ENCODE measurements at regions not wholly inside any gene's neighbourhood (a gene's known extent, or its start where the extent isn't known, plus 50 kb on each side); places are given as distances from the start of the nearest gene placed in this dataset.

DNA sequence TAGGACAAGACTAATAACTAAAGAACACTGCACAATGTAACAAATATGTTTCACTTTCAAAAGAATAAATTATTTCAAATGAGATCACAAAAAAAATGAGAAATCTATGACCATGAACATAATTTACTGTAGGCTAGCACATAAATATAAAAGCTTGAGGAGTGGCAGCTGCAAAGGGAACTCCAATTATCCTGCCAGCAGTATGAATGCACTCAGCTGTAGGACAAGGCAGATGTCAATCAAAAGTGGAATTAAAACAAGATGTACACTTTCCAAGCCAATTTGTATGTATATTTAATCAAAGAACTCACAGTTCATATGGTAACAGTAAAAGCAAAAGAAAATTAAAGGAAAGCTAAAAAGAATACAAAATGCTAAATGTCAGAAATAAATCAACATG lies 76.6 kb upstream of the NCKAP5 start:
- no peaks in the 10 kb centered on the region for H3K79me1 ChIP-seq (ENCODE audit: low read depth, low read length)
- POLR2A ChIA-PET (ENCODE audit: partially characterized antibody): no interaction called here
- H2BK5ac ChIP-seq (ENCODE audit: low read depth, low read length): no peak overlapping the region
- H3K14ac ChIP-seq (ENCODE audit: insufficient read length): no peak overlapping the region
- no peak overlapping the region for H3K23ac ChIP-seq (ENCODE audit: insufficient read length)
- no peak overlapping the region for H3K18ac ChIP-seq (ENCODE audit: extremely low read depth, low read length)
- no peaks in the 10 kb centered on the region; the same call in 1 of the 2 replicates for H3K23me2 ChIP-seq (ENCODE audit: low read depth, low read length)
- CTCF ChIA-PET (ENCODE audit: partially characterized antibody): interaction anchor here (1.3 kb wide), 1 partner anchor 38 kb away, joined by 3 read pairs; no protein-coding TSS in a partner anchor
- no peak overlapping the region for H2BK120ac ChIP-seq (replicated peaks; ENCODE audit: low read depth, low read length)
- no peaks in the 10 kb centered on the region for H3K36me3 ChIP-seq (ENCODE audit: control insufficient read depth in 2 of 4, insufficient read depth in 4 of 4, low read length in 3 of 4)
- H4K91ac ChIP-seq (replicated peaks; ENCODE audit: insufficient read length, low read length): no peak overlapping the region
- H2BK15ac ChIP-seq (ENCODE audit: low read length): no peak overlapping the region
- no peak overlapping the region for H2BK20ac ChIP-seq (ENCODE audit: low read length)
- no peak overlapping the region for H2BK12ac ChIP-seq (ENCODE audit: low read depth, low read length)
- H2AFZ ChIP-seq (ENCODE audit: low read length): no peak overlapping the region
- no peak overlapping the region for H4K5ac ChIP-seq (ENCODE audit: insufficient read length, low read depth, low read length)
- TF ChIP-seq NRF1 (IDR thresholded peaks at IDR 0.05; ENCODE audit: low read depth, low read length) (no peak), CTCF (IDR thresholded peaks at IDR 0.05; ENCODE audit: control extremely low read depth in 1 of 3, insufficient read depth in 1 of 3, low read depth in 1 of 3, low read length in 3 of 3) (no peak), RNF2 (IDR thresholded peaks at IDR 0.05; ENCODE audit: borderline replicate concordance, low read depth, low read length, missing control alignments, poor library complexity, severe bottlenecking) (no peak), EGR1 (IDR thresholded peaks at IDR 0.05; ENCODE audit: borderline replicate concordance, low read depth, low read length) (no peak), TBP (IDR thresholded peaks at IDR 0.05; ENCODE audit: low read depth, low read length) (no peak)
- H4K20me1 ChIP-seq (replicated peaks in 1 of 2; ENCODE audit: control insufficient read depth in 1 of 2, insufficient read depth in 2 of 2, low read length in 2 of 2): no peaks in the 10 kb centered on the region
- H3K4me1 ChIP-seq (replicated peaks in 1 of 4; ENCODE audit: control insufficient read depth in 3 of 4, insufficient read depth in 4 of 4, low read length in 3 of 4): peaks cover 2 to 10% (median 6%) of the 10 kb centered on the region in 4 experiments; a peak in 5 of 7 replicates
- no peak overlapping the region for H4K8ac ChIP-seq (ENCODE audit: extremely low read depth, insufficient read depth, low read length)
- FAIRE-seq: no peak
- H3K27me3 ChIP-seq (replicated peaks in 1 of 4; ENCODE audit: control insufficient read depth in 3 of 4, extremely low read depth in 1 of 4, insufficient read depth in 3 of 4, low read length in 3 of 4): no peaks in the 10 kb centered on the region
- no peak overlapping the region for H3K9ac ChIP-seq (replicated peaks in 1 of 4; ENCODE audit: extremely low read depth in 1 of 4, low read depth in 3 of 4, low read length in 3 of 4)
- no peak overlapping the region for H3K27ac ChIP-seq (ENCODE audit: low read depth, low read length)
- H2AK5ac ChIP-seq (ENCODE audit: low read depth, low read length): no peak overlapping the region
- H3K4me2 ChIP-seq (ENCODE audit: insufficient read depth in 1 of 2, low read depth in 2 of 2, low read length in 2 of 2): no peak overlapping the region
- no peak overlapping the region for H3K56ac ChIP-seq (replicated peaks; ENCODE audit: insufficient read length, low read depth, low read length)
- no peaks in the 10 kb centered on the region for H3K79me2 ChIP-seq (ENCODE audit: control insufficient read depth in 1 of 2, insufficient read depth in 2 of 2, low read length in 2 of 2)
- H3K4me3 ChIP-seq (ENCODE audit: extremely low read depth in 1 of 4, insufficient read depth in 2 of 4, low read depth in 3 of 4, low read length in 4 of 4): no peak overlapping the region
- no peaks in the 10 kb centered on the region for H3K9me3 ChIP-seq (ENCODE audit: insufficient read depth in 2 of 2, low read depth in 1 of 2, low read length in 1 of 2)
- no peak for DNase-seq (ENCODE audit: low read depth in 1 of 2, low spot score in 2 of 2)
- H3K4ac ChIP-seq (replicated peaks; ENCODE audit: insufficient read length, low read depth, low read length): no peak overlapping the region

Data from H1 (cell line).